SK-N-SH (cell line): ENCODE measurements at regions not wholly inside any gene's neighbourhood (a gene's known extent, or its start where the extent isn't known, plus 50 kb on each side); places are given as distances from the start of the nearest gene placed in this dataset.
"Not testable (repeated sequence)": the region's sequence is repeated elsewhere in the genome, so short reads cannot be mapped to it uniquely, and the experiment has no call there.

Source experiments
- CTCF ChIA-PET: fragments of 300-600, 350-600 bp; formaldehyde crosslinking; extraction: SDS; loops from one replicate; lab custom pipeline; 2021; lab: Yijun Ruan, JAX
- POLR2A ChIA-PET: fragments of 350-600 bp; sonication (Branson Sonifier 250); formaldehyde crosslinking; extraction: SDS; loops from one replicate; lab custom pipeline; 2020; ENCODE audit warnings: antibody characterized with exemption, inconsistent platforms; lab: Yijun Ruan, JAX
- DNase-seq: peaks from one replicate; pipeline ENCODE4 v3.0.0; 2012
- H2AFZ ChIP-seq: fragments of 200-600 bp; sonication (generic); 2 replicates; pipeline ENCODE4 v1.8.1; 2016; ENCODE audit warnings: antibody characterized with exemption, mild to moderate bottlenecking, low read depth
- H3F3A ChIP-seq: fragments of 200-600 bp; sonication (generic); replicated peaks from 2 replicates; pipeline ENCODE3; 2016; ENCODE audit warnings: antibody characterized with exemption, mild to moderate bottlenecking; ENCODE audit not compliant: insufficient read depth
- H3K27ac ChIP-seq, 2 experiments: fragments of 200-500 bp in 1 of 2; fragments of 200-600 bp in 1 of 2; sonication (Bioruptor generic) in 1 of 2; sonication (generic), shearing (Covaris generic) in 1 of 2; 2 replicates each; pipeline versions ENCODE4 v1.5.1 to v1.6.1; 2014 to 2016; ENCODE audit warnings: low read depth in 2 of 2, inconsistent platforms in 1 of 2, low read length in 1 of 2, mild to moderate bottlenecking in 1 of 2, mixed read lengths in 1 of 2
- H3K27me3 ChIP-seq: fragments of 200-600 bp; sonication (generic), shearing (Covaris generic); 2 replicates; pipeline ENCODE4 v1.6.1; 2016; ENCODE audit warnings: mixed run types; ENCODE audit not compliant: insufficient read depth
- H3K36me3 ChIP-seq, 2 experiments: fragments of 200-500 bp in 1 of 2; fragments of 200-600 bp in 1 of 2; sonication (Bioruptor generic) in 1 of 2; sonication (generic) in 1 of 2; replicated peaks in 1 of 2; 2 replicates each; pipeline versions ENCODE3 to v1.5.1; 2014 to 2016; ENCODE audit warnings: low read length in 1 of 2, mild to moderate bottlenecking in 1 of 2; ENCODE audit not compliant: insufficient read depth in 2 of 2, control insufficient read depth in 1 of 2
- H3K4me1 ChIP-seq, 2 experiments: fragments of 200-500 bp in 1 of 2; fragments of 200-600 bp in 1 of 2; sonication (Bioruptor generic) in 1 of 2; sonication (generic), shearing (Covaris generic) in 1 of 2; 2 replicates each; pipeline versions ENCODE4 v1.5.1 to v1.6.1; 2014 to 2016; ENCODE audit warnings: low read depth in 1 of 2, low read length in 1 of 2, mixed run types in 1 of 2; ENCODE audit not compliant: insufficient read depth in 2 of 2, control insufficient read depth in 1 of 2
- H3K4me2 ChIP-seq: fragments of 200-600 bp; sonication (generic), shearing (Covaris generic); 2 replicates; pipeline ENCODE4 v1.6.1; 2017; ENCODE audit warnings: mixed run types
- H3K4me3 ChIP-seq, 2 experiments: fragments of 200-500 bp in 1 of 2; fragments of 200-600 bp in 1 of 2; sonication (Bioruptor generic) in 1 of 2; sonication (generic), shearing (Covaris generic) in 1 of 2; 2 replicates each; pipeline versions ENCODE4 v1.5.1 to v1.8.1; 2014 to 2016; ENCODE audit warnings: low read depth in 2 of 2, inconsistent platforms in 1 of 2, low read length in 1 of 2, mild to moderate bottlenecking in 1 of 2, mixed read lengths in 1 of 2, moderate library complexity in 1 of 2
- H3K79me2 ChIP-seq: fragments of 200-600 bp; sonication (generic); 2 replicates; pipeline ENCODE4 v1.8.1; 2017; ENCODE audit warnings: mild to moderate bottlenecking; ENCODE audit not compliant: insufficient read depth
- H3K9ac ChIP-seq: fragments of 200-600 bp; sonication (generic); 2 replicates; pipeline ENCODE4 v1.6.1; 2017; ENCODE audit warnings: mixed run types
- H3K9me2 ChIP-seq: fragments of 200-600 bp; sonication (generic); 2 replicates; pipeline ENCODE4 v1.6.1; 2017; ENCODE audit warnings: mixed run types
- H3K9me3 ChIP-seq: fragments of 200-600 bp; sonication (generic); 2 replicates; pipeline ENCODE4 v1.6.1; 2017; ENCODE audit warnings: mixed run types, mild to moderate bottlenecking, moderate library complexity
- H4K20me1 ChIP-seq: fragments of 200-600 bp; sonication (generic); 2 replicates; pipeline ENCODE4 v1.6.1; 2017; ENCODE audit warnings: mild to moderate bottlenecking, mixed run types; ENCODE audit not compliant: insufficient read depth
- WGBS: methylation state at CpG from one replicate; pipeline ENCODE4 v1.1.6; 2017; ENCODE audit warnings: low lambda C conversion rate; 5-methylcytosine and 5-hydroxymethylcytosine counted together

DNA sequence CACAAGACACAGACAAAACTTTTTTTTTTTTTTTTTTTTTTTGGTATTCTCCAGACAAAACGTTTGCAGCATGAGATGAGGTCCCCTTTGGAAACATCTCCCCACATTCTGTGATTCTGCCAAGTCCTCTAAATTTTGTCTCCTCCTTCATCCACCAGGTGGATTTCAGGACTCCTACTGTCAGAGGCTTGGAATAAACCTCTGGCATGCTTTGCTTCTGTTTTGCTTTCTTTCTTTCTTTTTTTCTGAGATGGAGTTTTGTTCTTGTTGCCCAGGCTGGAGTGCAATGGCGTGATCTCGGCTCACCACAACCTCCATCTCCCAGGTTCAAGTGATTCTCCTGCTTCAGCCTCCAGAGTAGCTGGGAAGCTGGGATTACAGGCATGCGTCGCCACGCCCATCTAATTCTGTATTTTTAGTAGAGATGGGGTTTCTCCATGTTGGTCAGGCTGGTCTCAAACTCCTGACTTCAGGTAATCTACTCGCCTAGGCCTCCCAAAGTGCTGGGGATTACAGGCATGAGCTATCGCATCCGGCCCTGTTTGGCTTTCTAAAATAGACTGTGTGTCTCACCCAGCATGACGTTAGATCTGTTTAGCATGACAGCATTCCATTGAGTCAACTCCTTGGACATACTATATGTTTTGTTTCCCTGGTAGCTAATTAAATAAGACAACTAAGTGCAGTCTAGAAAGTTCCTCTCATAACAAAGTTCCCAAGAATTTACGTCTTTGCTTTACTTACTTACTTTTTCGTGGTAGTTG lies 142.5 kb downstream of the NPIPA7 start:
- H3K9me3 ChIP-seq, H3K9me2 ChIP-seq, H4K20me1 ChIP-seq, H3K4me1 ChIP-seq, H3F3A ChIP-seq, H2AFZ ChIP-seq, DNase-seq, CTCF ChIA-PET, H3K9ac ChIP-seq, H3K27ac ChIP-seq, H3K27me3 ChIP-seq, H3K79me2 ChIP-seq, H3K4me2 ChIP-seq, H3K36me3 ChIP-seq, POLR2A ChIA-PET, H3K4me3 ChIP-seq: not testable (repeated sequence)
- WGBS: 49% methylated on average over 3 of the region's 12 CpGs

DNA sequence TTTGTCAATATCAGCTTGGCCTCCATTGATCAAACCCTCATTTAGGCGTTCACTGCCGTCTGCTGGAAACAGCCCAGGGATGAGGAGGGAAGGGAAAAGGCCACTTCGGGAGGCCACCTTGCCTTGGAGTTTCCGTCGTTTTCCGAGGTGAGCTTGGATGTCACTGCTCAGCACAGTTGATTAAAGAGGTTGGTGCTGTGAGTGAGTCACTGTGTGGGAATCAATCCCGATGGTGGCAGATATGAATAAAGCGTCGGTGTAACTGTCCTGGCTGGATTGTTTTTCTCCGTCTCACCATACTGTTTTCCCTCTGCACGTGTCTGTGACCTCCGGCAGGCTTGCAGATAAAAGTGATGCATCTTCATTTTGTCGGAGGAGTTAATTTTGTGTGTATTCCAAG lies 148.1 kb downstream of the NPIPA7 start:
- WGBS: no CpG with 5 or more reads among the region's 13 CpGs

GRCh38 chr16:16530744-16531143 lies 151.8 kb downstream of the NPIPA7 start:
- H3K27me3 ChIP-seq, H3K4me3 ChIP-seq, H3K9me2 ChIP-seq, H4K20me1 ChIP-seq, DNase-seq, H3K9ac ChIP-seq, H2AFZ ChIP-seq, H3K27ac ChIP-seq, H3K9me3 ChIP-seq, H3K4me2 ChIP-seq, CTCF ChIA-PET, H3F3A ChIP-seq, H3K4me1 ChIP-seq, H3K36me3 ChIP-seq, POLR2A ChIA-PET, H3K79me2 ChIP-seq: not testable (repeated sequence)
- 11% methylated on average over 3 of the region's 5 CpGs for WGBS

More for the DNA sequence above, 148.1 kb downstream of the NPIPA7 start:
- H3K9me3 ChIP-seq, H3K27me3 ChIP-seq, H3K79me2 ChIP-seq, H4K20me1 ChIP-seq, H3K4me2 ChIP-seq, H3K4me3 ChIP-seq, H2AFZ ChIP-seq, CTCF ChIA-PET, H3F3A ChIP-seq, H3K9me2 ChIP-seq, H3K4me1 ChIP-seq, H3K9ac ChIP-seq, DNase-seq, H3K27ac ChIP-seq, POLR2A ChIA-PET, H3K36me3 ChIP-seq: not testable (repeated sequence)

GRCh38 chr16:16535565-16535964 lies 156.6 kb downstream of the NPIPA7 start:
- H3K36me3 ChIP-seq, H3K79me2 ChIP-seq, H3K9me3 ChIP-seq, H3K9ac ChIP-seq, H4K20me1 ChIP-seq, H3K4me3 ChIP-seq, H3K9me2 ChIP-seq, H3K27me3 ChIP-seq, H3K4me2 ChIP-seq, POLR2A ChIA-PET, DNase-seq, H3K4me1 ChIP-seq, H3F3A ChIP-seq, CTCF ChIA-PET, H2AFZ ChIP-seq: not testable (repeated sequence)
- H3K27ac ChIP-seq: peak overlapping the region in 1 of 2 experiments; percentile 55; a peak in 1 of 4 replicates
- WGBS: no CpG with 5 or more reads among the region's 4 CpGs

DNA sequence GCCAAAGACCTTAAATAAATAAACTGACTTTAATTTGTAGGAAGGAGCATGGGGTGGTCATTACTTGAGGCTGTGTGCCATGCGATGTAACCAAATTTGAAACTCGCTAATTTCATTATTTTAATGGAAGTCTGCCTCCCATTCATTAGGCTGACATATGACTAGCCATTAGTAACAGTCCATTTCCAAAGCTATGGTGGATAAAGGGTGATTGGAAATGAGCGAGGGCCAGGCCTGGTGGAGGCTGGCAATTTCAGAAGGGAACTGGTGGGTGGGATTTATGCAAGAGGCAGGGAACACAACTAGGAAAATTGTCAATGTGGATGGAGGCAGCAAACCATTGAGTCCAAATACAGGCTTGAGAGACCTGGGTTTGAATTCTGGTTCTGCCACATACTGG lies 157.2 kb downstream of the NPIPA7 start:
- H3K9me3 ChIP-seq, H4K20me1 ChIP-seq, H2AFZ ChIP-seq, H3K79me2 ChIP-seq, H3K36me3 ChIP-seq, H3K4me2 ChIP-seq, DNase-seq, H3F3A ChIP-seq, CTCF ChIA-PET, H3K4me3 ChIP-seq, H3K9me2 ChIP-seq, H3K4me1 ChIP-seq, H3K27me3 ChIP-seq, POLR2A ChIA-PET, H3K9ac ChIP-seq: not testable (repeated sequence)
- H3K27ac ChIP-seq: peak overlapping the region in 1 of 2 experiments; percentile 65; a peak in 2 of 4 replicates
- WGBS: 25% methylated on average over 3 of the region's 3 CpGs

DNA sequence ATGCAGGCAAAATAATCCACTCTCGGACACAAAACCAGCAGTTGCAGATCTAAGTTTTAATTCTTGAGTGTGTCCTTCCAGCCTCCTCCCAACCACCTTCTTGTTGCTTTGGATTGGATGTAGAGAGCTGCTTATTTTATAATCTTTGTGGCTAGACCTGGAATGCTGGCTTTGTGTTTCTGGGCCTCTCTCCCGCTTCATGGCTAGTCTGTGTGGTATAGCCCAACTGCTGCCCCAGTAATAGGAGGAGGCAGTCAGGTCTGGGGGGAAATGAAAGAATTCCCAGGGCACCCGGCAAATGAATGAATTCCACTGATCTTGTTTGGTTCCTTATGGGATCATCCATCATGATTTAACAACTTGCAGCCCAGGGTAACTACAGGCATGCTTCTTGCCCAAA lies 170.8 kb downstream of the NPIPA7 start:
- CTCF ChIA-PET: not testable (repeated sequence)

More for the DNA sequence above, 170.8 kb downstream of the NPIPA7 start:
- H4K20me1 ChIP-seq, H3K27me3 ChIP-seq, H3K4me2 ChIP-seq, H3K4me3 ChIP-seq, H3K9me3 ChIP-seq, H2AFZ ChIP-seq, H3K27ac ChIP-seq, H3K9me2 ChIP-seq, H3K79me2 ChIP-seq, H3F3A ChIP-seq, H3K36me3 ChIP-seq, POLR2A ChIA-PET, H3K9ac ChIP-seq, H3K4me1 ChIP-seq, DNase-seq: not testable (repeated sequence)
- WGBS: 31% methylated on average over 3 of the region's 3 CpGs
